LNCAP (cell line): ENCODE measurements at regions not wholly inside any gene's neighbourhood (a gene's known extent, or its start where the extent isn't known, plus 50 kb on each side); places are given as distances from the start of the nearest gene placed in this dataset.

ENCODE experiments used
- CTCF ChIP-seq: fragments of 450-650 bp; IDR thresholded peaks from 2 replicates; pipeline ENCODE4 v1.5.1; 2017; ENCODE audit warnings: mild to moderate bottlenecking

GRCh38 chr4:123617791-123618190, 221.2 kb downstream of the SPRY1 start:
- no peak for TF ChIP-seq CTCF

GRCh38 chr4:123618606-123619005, 222.0 kb downstream of the SPRY1 start:
- no peak for TF ChIP-seq CTCF

DNA sequence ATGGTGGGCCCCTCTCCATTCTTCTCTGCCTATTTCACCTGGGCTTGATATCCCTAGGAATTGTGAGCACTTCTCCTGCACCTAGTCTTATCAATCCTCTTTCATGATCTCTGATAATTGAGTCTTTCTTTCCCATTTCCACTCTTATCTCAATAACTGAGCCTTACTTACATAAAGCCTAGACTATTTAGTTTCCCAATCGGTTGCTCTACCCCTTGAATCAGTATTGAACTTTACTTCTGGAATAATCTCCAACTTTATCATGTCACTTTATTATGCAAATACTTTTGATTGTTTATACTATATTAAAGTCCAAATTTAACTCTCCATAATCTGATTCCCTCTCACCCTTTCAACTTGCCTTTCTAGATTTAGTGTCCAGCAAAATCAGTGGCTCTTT, 222.7 kb downstream of the SPRY1 start:
- TF ChIP-seq CTCF = no peak

DNA sequence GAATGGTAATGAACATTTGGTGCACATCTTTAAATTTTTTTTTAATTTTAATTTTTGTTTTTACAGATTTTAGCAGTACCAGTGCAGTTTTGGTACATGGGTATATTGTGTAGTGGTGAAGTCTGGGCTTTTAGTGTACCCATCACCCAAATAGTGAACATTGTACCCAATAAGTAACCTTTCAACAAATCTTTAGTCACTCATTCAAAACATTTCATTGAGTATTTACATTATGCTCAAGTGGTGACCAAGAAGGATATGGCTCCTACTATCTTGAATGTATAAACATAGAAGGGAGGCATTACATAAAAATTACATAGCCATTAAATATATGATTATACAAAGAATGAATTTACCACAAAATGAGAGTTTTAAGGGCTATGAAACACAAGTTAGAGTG, 223.3 kb downstream of the SPRY1 start:
- TF ChIP-seq CTCF = no peak

DNA sequence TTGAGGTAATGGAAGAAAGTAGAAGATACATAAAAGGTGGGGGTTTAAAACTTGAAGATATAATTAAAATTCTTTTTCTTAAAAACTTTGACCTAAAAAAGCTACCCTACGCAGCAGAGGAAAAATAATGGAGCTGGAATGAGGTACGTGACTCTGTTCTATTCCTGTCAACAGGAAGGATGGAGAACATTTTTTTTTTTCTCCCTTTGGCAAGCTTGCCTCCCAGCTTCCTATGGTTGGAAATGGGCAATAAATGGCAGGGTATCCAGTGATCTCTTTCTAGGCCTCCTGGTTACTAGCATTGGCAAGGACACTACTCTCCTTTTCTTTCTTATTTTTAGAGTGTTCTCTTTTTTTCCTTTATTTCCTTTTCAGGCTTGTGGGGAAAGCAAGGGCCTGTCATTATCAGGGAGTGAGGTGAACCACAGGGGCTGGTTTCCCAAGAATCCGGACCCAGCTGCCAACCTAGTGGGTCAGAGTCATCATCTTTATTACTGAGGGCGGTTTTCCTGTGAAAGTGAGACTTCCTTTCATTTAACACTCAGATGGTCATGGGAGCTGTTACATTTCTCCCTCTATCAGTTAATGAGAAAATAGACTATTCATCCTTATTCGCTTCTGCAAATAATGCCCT, 224.6 kb downstream of the SPRY1 start:
- no peak for TF ChIP-seq CTCF

DNA sequence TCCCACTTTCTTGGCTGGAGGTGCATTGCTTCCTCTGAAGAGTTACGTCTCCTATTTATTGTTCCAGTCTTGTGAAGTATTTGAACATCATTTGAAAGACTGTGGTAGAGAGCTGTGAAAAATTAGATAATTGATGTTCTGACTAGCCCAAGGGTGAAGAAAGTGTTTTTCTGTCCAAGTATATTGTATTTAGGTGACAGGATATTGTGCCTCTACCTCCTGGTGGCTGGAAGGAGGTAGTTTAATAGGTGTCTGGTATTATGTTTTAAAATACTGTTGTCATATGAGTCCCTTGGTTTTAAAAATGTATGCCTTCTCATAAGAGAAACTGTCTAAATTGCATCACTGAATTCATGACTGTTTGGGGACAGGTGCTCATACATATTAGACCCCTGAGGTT, 226.0 kb downstream of the SPRY1 start:
- no peak for TF ChIP-seq CTCF

DNA sequence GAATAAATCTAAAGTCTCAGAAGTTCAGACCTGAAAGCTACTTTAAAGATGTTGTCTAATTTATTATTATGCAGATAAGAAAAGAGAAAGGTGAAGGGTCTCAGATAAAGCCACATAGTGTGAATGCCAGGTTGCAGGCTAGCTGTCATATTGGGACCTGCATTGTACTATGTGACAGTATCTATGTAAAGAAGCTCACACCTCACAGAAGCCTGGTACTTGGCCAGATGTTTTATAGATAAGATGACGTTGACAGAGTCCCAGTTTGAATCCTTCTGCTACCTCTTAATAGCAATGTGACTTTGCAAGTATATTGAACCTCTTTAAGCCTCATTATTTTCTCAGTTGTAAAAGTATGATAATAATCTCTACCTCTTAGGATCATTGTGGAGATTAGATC, 227.0 kb downstream of the SPRY1 start:
- no peak for TF ChIP-seq CTCF

DNA sequence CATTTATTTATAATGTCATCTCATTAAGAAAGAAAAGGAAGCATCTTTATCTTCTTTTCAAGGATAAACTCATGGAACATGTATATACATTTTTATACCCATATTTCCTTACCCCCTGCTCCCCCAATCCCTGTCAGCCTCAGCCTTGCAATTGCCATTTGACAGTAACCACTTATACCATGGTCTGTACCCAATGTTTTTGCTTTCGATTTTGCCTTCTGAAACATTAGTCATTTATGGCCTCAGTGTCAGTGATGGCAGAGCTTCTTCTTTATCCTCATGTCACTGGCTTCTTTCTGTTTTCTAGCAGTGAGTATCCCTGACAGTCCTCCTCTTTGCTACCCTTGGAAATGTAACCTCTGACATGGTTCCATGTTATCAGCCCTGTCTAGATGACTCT, 228.4 kb downstream of the SPRY1 start:
- no peak for TF ChIP-seq CTCF
